ENCODE measurements at regions not wholly inside any gene's neighbourhood (a gene's known extent, or its start where the extent isn't known, plus 50 kb on each side); places are given as distances from the start of the nearest gene placed in this dataset.

- H3K27me3 ChIP-seq (ENCODE audit: insufficient read depth, low read length), result no peaks in the 10 kb centered on the region
- H2AFZ ChIP-seq (ENCODE audit: low read length, unreplicated experiment), result no peak overlapping the region
- H3K4me3 ChIP-seq (ENCODE audit: low read depth, low read length), result no peak overlapping the region
- peak overlapping the region; percentile 42; the same call in 1 of the 2 replicates for H3K27ac ChIP-seq (ENCODE audit: low read depth, low read length)
- no peaks in the 10 kb centered on the region for H3K79me2 ChIP-seq (ENCODE audit: control insufficient read depth, insufficient read depth, low read length, unreplicated experiment)
- H3K36me3 ChIP-seq (ENCODE audit: insufficient read depth, low read length), result no peaks in the 10 kb centered on the region
- H3K4me1 ChIP-seq (ENCODE audit: control insufficient read depth, insufficient read depth, low read length, unreplicated experiment), result peaks cover 42% of the 10 kb centered on the region
Observed at GRCh38 chr12:25769082-25769945, 189.2 kb upstream of the RASSF8 start.

GRCh38 chr12:25771041-25771440 lies 187.4 kb upstream of the RASSF8 start:
- no peaks in the 10 kb centered on the region for H3K79me2 ChIP-seq (ENCODE audit: control insufficient read depth, insufficient read depth, low read length, unreplicated experiment)
- H3K36me3 ChIP-seq (ENCODE audit: insufficient read depth, low read length), result no peaks in the 10 kb centered on the region
- no peak overlapping the region for H2AFZ ChIP-seq (ENCODE audit: low read length, unreplicated experiment)
- H3K4me1 ChIP-seq (ENCODE audit: control insufficient read depth, insufficient read depth, low read length, unreplicated experiment), result peaks cover 33% of the 10 kb centered on the region
- no peak overlapping the region for H3K27ac ChIP-seq (ENCODE audit: low read depth, low read length)
- H3K27me3 ChIP-seq (ENCODE audit: insufficient read depth, low read length), result no peaks in the 10 kb centered on the region
- H3K4me3 ChIP-seq (ENCODE audit: low read depth, low read length), result no peak overlapping the region

GRCh38 chr12:25771476-25771875 lies 187.0 kb upstream of the RASSF8 start:
- H3K27ac ChIP-seq (ENCODE audit: low read depth, low read length), result no peak overlapping the region
- H3K79me2 ChIP-seq (ENCODE audit: control insufficient read depth, insufficient read depth, low read length, unreplicated experiment), result no peaks in the 10 kb centered on the region
- H3K4me3 ChIP-seq (ENCODE audit: low read depth, low read length), result no peak overlapping the region
- no peaks in the 10 kb centered on the region for H3K36me3 ChIP-seq (ENCODE audit: insufficient read depth, low read length)
- H2AFZ ChIP-seq (ENCODE audit: low read length, unreplicated experiment), result no peak overlapping the region
- H3K4me1 ChIP-seq (ENCODE audit: control insufficient read depth, insufficient read depth, low read length, unreplicated experiment), result peaks cover 37% of the 10 kb centered on the region
- no peaks in the 10 kb centered on the region for H3K27me3 ChIP-seq (ENCODE audit: insufficient read depth, low read length)

GRCh38 chr12:25775968-25776367 lies 182.5 kb upstream of the RASSF8 start:
- Histone ChIP-seq H3K4me3 (ENCODE audit: low read depth, low read length) (no peak overlapping the region), H2AFZ (ENCODE audit: low read length, unreplicated experiment) (peak overlapping the region; percentile 13), H3K27ac (ENCODE audit: low read depth, low read length) (no peak overlapping the region)

GRCh38 chr12:25780771-25781170 lies 177.7 kb upstream of the RASSF8 start:
- no peaks in the 10 kb centered on the region for H3K27me3 ChIP-seq (ENCODE audit: insufficient read depth, low read length)
- peaks cover 8% of the 10 kb centered on the region for H3K4me1 ChIP-seq (ENCODE audit: control insufficient read depth, insufficient read depth, low read length, unreplicated experiment)
- H3K27ac ChIP-seq (ENCODE audit: low read depth, low read length), result no peak overlapping the region
- no peaks in the 10 kb centered on the region for H3K79me2 ChIP-seq (ENCODE audit: control insufficient read depth, insufficient read depth, low read length, unreplicated experiment)
- H3K36me3 ChIP-seq (ENCODE audit: insufficient read depth, low read length), result no peaks in the 10 kb centered on the region
- no peak overlapping the region for H3K4me3 ChIP-seq (ENCODE audit: low read depth, low read length)
- H2AFZ ChIP-seq (ENCODE audit: low read length, unreplicated experiment), result no peak overlapping the region

More at GRCh38 chr12:25775968-25776367, 182.5 kb upstream of the RASSF8 start:
- Histone ChIP-seq H3K4me1 (ENCODE audit: control insufficient read depth, insufficient read depth, low read length, unreplicated experiment) (peaks cover 10% of the 10 kb centered on the region), H3K27me3 (ENCODE audit: insufficient read depth, low read length) (no peaks in the 10 kb centered on the region), H3K79me2 (ENCODE audit: control insufficient read depth, insufficient read depth, low read length, unreplicated experiment) (no peaks in the 10 kb centered on the region), H3K36me3 (ENCODE audit: insufficient read depth, low read length) (no peaks in the 10 kb centered on the region)

GRCh38 chr12:25781232-25781631 lies 177.2 kb upstream of the RASSF8 start:
- Histone ChIP-seq H2AFZ (ENCODE audit: low read length, unreplicated experiment) (no peak overlapping the region), H3K4me1 (ENCODE audit: control insufficient read depth, insufficient read depth, low read length, unreplicated experiment) (peaks cover 3% of the 10 kb centered on the region), H3K27ac (ENCODE audit: low read depth, low read length) (no peak overlapping the region), H3K4me3 (ENCODE audit: low read depth, low read length) (no peak overlapping the region), H3K79me2 (ENCODE audit: control insufficient read depth, insufficient read depth, low read length, unreplicated experiment) (no peaks in the 10 kb centered on the region), H3K36me3 (ENCODE audit: insufficient read depth, low read length) (no peaks in the 10 kb centered on the region), H3K27me3 (ENCODE audit: insufficient read depth, low read length) (no peaks in the 10 kb centered on the region)

GRCh38 chr12:25783566-25783965 lies 174.9 kb upstream of the RASSF8 start:
- Histone ChIP-seq H3K27ac (ENCODE audit: low read depth, low read length) (no peak overlapping the region), H2AFZ (ENCODE audit: low read length, unreplicated experiment) (no peak overlapping the region), H3K27me3 (ENCODE audit: insufficient read depth, low read length) (no peaks in the 10 kb centered on the region), H3K36me3 (ENCODE audit: insufficient read depth, low read length) (no peaks in the 10 kb centered on the region), H3K4me3 (ENCODE audit: low read depth, low read length) (no peak overlapping the region), H3K4me1 (ENCODE audit: control insufficient read depth, insufficient read depth, low read length, unreplicated experiment) (no peaks in the 10 kb centered on the region), H3K79me2 (ENCODE audit: control insufficient read depth, insufficient read depth, low read length, unreplicated experiment) (no peaks in the 10 kb centered on the region)

GRCh38 chr12:25784669-25785068 lies 173.8 kb upstream of the RASSF8 start:
- Histone ChIP-seq H3K36me3 (ENCODE audit: insufficient read depth, low read length) (no peaks in the 10 kb centered on the region), H2AFZ (ENCODE audit: low read length, unreplicated experiment) (no peak overlapping the region), H3K27me3 (ENCODE audit: insufficient read depth, low read length) (no peaks in the 10 kb centered on the region), H3K4me3 (ENCODE audit: low read depth, low read length) (no peak overlapping the region), H3K79me2 (ENCODE audit: control insufficient read depth, insufficient read depth, low read length, unreplicated experiment) (no peaks in the 10 kb centered on the region), H3K27ac (ENCODE audit: low read depth, low read length) (no peak overlapping the region), H3K4me1 (ENCODE audit: control insufficient read depth, insufficient read depth, low read length, unreplicated experiment) (peaks cover 3% of the 10 kb centered on the region)

- no peaks in the 10 kb centered on the region for H3K79me2 ChIP-seq (ENCODE audit: control insufficient read depth, insufficient read depth, low read length, unreplicated experiment)
- no peaks in the 10 kb centered on the region for H3K36me3 ChIP-seq (ENCODE audit: insufficient read depth, low read length)
- H3K4me1 ChIP-seq (ENCODE audit: control insufficient read depth, insufficient read depth, low read length, unreplicated experiment), result peaks cover 7% of the 10 kb centered on the region
- no peak overlapping the region for H3K4me3 ChIP-seq (ENCODE audit: low read depth, low read length)
- H3K27ac ChIP-seq (ENCODE audit: low read depth, low read length), result no peak overlapping the region
- no peak overlapping the region for H2AFZ ChIP-seq (ENCODE audit: low read length, unreplicated experiment)
- H3K27me3 ChIP-seq (ENCODE audit: insufficient read depth, low read length), result no peaks in the 10 kb centered on the region
Observed at GRCh38 chr12:25785134-25785533, 173.3 kb upstream of the RASSF8 start.

- no peaks in the 10 kb centered on the region for H3K36me3 ChIP-seq (ENCODE audit: insufficient read depth, low read length)
- H3K27me3 ChIP-seq (ENCODE audit: insufficient read depth, low read length), result no peaks in the 10 kb centered on the region
- no peak overlapping the region for H3K27ac ChIP-seq (ENCODE audit: low read depth, low read length)
- H3K4me3 ChIP-seq (ENCODE audit: low read depth, low read length), result no peak overlapping the region
- H3K4me1 ChIP-seq (ENCODE audit: control insufficient read depth, insufficient read depth, low read length, unreplicated experiment), result peaks cover 14% of the 10 kb centered on the region
- no peaks in the 10 kb centered on the region for H3K79me2 ChIP-seq (ENCODE audit: control insufficient read depth, insufficient read depth, low read length, unreplicated experiment)
- H2AFZ ChIP-seq (ENCODE audit: low read length, unreplicated experiment), result no peak overlapping the region
Observed at GRCh38 chr12:25787701-25788100, 170.8 kb upstream of the RASSF8 start.
